Keratinocyte (primary cell): ENCODE measurements at regions not wholly inside any gene's neighbourhood (a gene's known extent, or its start where the extent isn't known, plus 50 kb on each side); places are given as distances from the start of the nearest gene placed in this dataset.

ENCODE experiments used
- DNase-seq: peaks from one replicate; pipeline ENCODE4 v3.0.0-alpha.2; 2011; ENCODE audit warnings: low read depth, missing footprints, low spot score
- FAIRE-seq: peaks from 2 replicates; lab custom pipeline; 2011; peaks lifted over from hg19 to GRCh38; lab: Jason Lieb, UNC
- H2AFZ ChIP-seq: 2 replicates; pipeline ENCODE4 v1.6.0; 2012; ENCODE audit warnings: low read length, control low read depth, inconsistent platforms; ENCODE audit not compliant: control insufficient read depth
- H3K27ac ChIP-seq: 2 replicates; pipeline ENCODE4 v1.5.1; 2011; ENCODE audit warnings: low read length; ENCODE audit not compliant: control insufficient read depth, insufficient read depth
- H3K27me3 ChIP-seq: 3 replicates; pipeline ENCODE4 v1.6.0; 2011; ENCODE audit warnings: low read length; ENCODE audit not compliant: control insufficient read depth, insufficient read depth; ENCODE audit errors: extremely low read depth
- H3K36me3 ChIP-seq, 2 experiments: 2 replicates in 1 of 2; 3 replicates in 1 of 2; pipeline ENCODE4 v1.5.1; 2011; ENCODE audit warnings: low read length in 2 of 2, mild to moderate bottlenecking in 1 of 2; ENCODE audit not compliant: control insufficient read depth in 2 of 2, insufficient read depth in 2 of 2; ENCODE audit errors: extremely low read depth in 1 of 2
- H3K4me1 ChIP-seq: 3 replicates; pipeline ENCODE4 v1.5.1; 2011; ENCODE audit warnings: low read length; ENCODE audit not compliant: control insufficient read depth, insufficient read depth; ENCODE audit errors: extremely low read depth
- H3K4me2 ChIP-seq: 3 replicates; pipeline ENCODE4 v1.6.0; 2011; ENCODE audit warnings: low read depth, low read length; ENCODE audit not compliant: control insufficient read depth, insufficient read depth; ENCODE audit errors: extremely low read depth
- H3K4me3 ChIP-seq, 3 experiments: fragments of 200-600 bp in 1 of 3; sonication (generic) in 1 of 3; 2 replicates in 2 of 3; 3 replicates in 1 of 3; pipeline ENCODE4 v1.5.1; 2011 to 2016; ENCODE audit warnings: low read length in 3 of 3, mild to moderate bottlenecking in 3 of 3, control low read depth in 2 of 3, inconsistent platforms in 1 of 3, low read depth in 1 of 3, mixed read lengths in 1 of 3, mixed run types in 1 of 3, moderate library complexity in 1 of 3; ENCODE audit not compliant: control insufficient read depth in 2 of 3, insufficient read depth in 2 of 3; ENCODE audit errors: extremely low read depth in 1 of 3
- H3K79me2 ChIP-seq: 2 replicates; pipeline ENCODE4 v1.6.0; 2012; ENCODE audit warnings: low read length; ENCODE audit not compliant: control insufficient read depth, insufficient read depth
- H3K9ac ChIP-seq: 3 replicates; pipeline ENCODE4 v1.6.0; 2011; ENCODE audit warnings: low read length; ENCODE audit not compliant: control insufficient read depth, insufficient read depth; ENCODE audit errors: extremely low read depth
- H3K9me1 ChIP-seq: 3 replicates; pipeline ENCODE4 v1.6.0; 2011; ENCODE audit warnings: low read length; ENCODE audit not compliant: control insufficient read depth, insufficient read depth; ENCODE audit errors: extremely low read depth
- H3K9me3 ChIP-seq: 2 replicates; pipeline ENCODE4 v1.5.1; 2012; ENCODE audit warnings: low read depth, low read length; ENCODE audit not compliant: control insufficient read depth
- H4K20me1 ChIP-seq: 3 replicates; pipeline ENCODE4 v1.6.0; 2011; ENCODE audit warnings: low read length; ENCODE audit not compliant: control insufficient read depth, insufficient read depth; ENCODE audit errors: extremely low read depth
- CTCF ChIP-seq, 3 experiments: IDR thresholded peaks in 1 of 3; conservative IDR thresholded peaks in 1 of 3; optimal IDR thresholded peaks in 1 of 3; 2 replicates in 2 of 3; 3 replicates in 1 of 3; pipeline versions ENCODE3 to v1.5.1; 2011; ENCODE audit warnings: low read length in 3 of 3, mild to moderate bottlenecking in 3 of 3, moderate library complexity in 2 of 3, control low read depth in 1 of 3, inconsistent platforms in 1 of 3; ENCODE audit not compliant: insufficient read depth in 2 of 3; ENCODE audit errors: extremely low read depth in 1 of 3
- EZH2 ChIP-seq: IDR thresholded peaks from one replicate; pipeline ENCODE4 v1.6.1; 2012; ENCODE audit warnings: inconsistent platforms, mild to moderate bottlenecking, low read length, moderate library complexity
- dilution Hi-C: fragments of 300-500 bp; cut with MboI; formaldehyde crosslinking; loops from one replicate; pipeline ENCODE4 v1.7.0; 2020; ENCODE audit warnings: low sequenced_read_pairs; ENCODE audit not compliant: extremely low pct_ligation_motif_present

GRCh38 chr4:158102904-158103303 is 69.9 kb downstream of the GASK1B start:
- no peak overlapping the region for H2AFZ ChIP-seq
- TF ChIP-seq EZH2 (no peak), CTCF (optimal IDR thresholded peaks at IDR 0.05 in 1 of 3, IDR thresholded peaks at IDR 0.05 in 1 of 3, conservative IDR thresholded peaks at IDR 0.05 in 1 of 3; ENCODE audit: extremely low read depth in 1 of 3, insufficient read depth in 2 of 3, low read length in 3 of 3) (no peak)

GRCh38 chr4:158099686-158100085 is 73.1 kb downstream of the GASK1B start:
- no peak for DNase-seq
- peaks cover 10% of the 10 kb centered on the region for H3K4me1 ChIP-seq
- no peaks in the 10 kb centered on the region for H3K36me3 ChIP-seq
- no peak overlapping the region for H3K4me3 ChIP-seq
- H2AFZ ChIP-seq: no peak overlapping the region
- dilution Hi-C loops: no loop called here
- no peak overlapping the region for H3K4me2 ChIP-seq
- H3K9ac ChIP-seq: no peak overlapping the region
- no peaks in the 10 kb centered on the region for H3K9me3 ChIP-seq
- no peak overlapping the region for H3K27ac ChIP-seq
- H3K79me2 ChIP-seq: no peaks in the 10 kb centered on the region
- H3K9me1 ChIP-seq: no peaks in the 10 kb centered on the region
- no peaks in the 10 kb centered on the region for H4K20me1 ChIP-seq
- TF ChIP-seq EZH2 (no peak), CTCF (optimal IDR thresholded peaks at IDR 0.05 in 1 of 3, IDR thresholded peaks at IDR 0.05 in 1 of 3, conservative IDR thresholded peaks at IDR 0.05 in 1 of 3; ENCODE audit: extremely low read depth in 1 of 3, insufficient read depth in 2 of 3, low read length in 3 of 3) (no peak)
- H3K27me3 ChIP-seq: no peaks in the 10 kb centered on the region
- FAIRE-seq: no peak

More at GRCh38 chr4:158102904-158103303, 69.9 kb downstream of the GASK1B start:
- dilution Hi-C loops: no loop called here
- Histone ChIP-seq H3K4me1 (no peaks in the 10 kb centered on the region), H4K20me1 (no peaks in the 10 kb centered on the region), H3K9me3 (no peaks in the 10 kb centered on the region), H3K9ac (no peak overlapping the region), H3K27ac (no peak overlapping the region), H3K36me3 (no peaks in the 10 kb centered on the region), H3K79me2 (no peaks in the 10 kb centered on the region), H3K27me3 (no peaks in the 10 kb centered on the region), H3K9me1 (no peaks in the 10 kb centered on the region), H3K4me2 (no peak overlapping the region), H3K4me3 (no peak overlapping the region)
- no peak for FAIRE-seq
- no peak for DNase-seq
